ENCODE measurements at regions not wholly inside any gene's neighbourhood (a gene's known extent, or its start where the extent isn't known, plus 50 kb on each side); places are given as distances from the start of the nearest gene placed in this dataset.

DNA sequence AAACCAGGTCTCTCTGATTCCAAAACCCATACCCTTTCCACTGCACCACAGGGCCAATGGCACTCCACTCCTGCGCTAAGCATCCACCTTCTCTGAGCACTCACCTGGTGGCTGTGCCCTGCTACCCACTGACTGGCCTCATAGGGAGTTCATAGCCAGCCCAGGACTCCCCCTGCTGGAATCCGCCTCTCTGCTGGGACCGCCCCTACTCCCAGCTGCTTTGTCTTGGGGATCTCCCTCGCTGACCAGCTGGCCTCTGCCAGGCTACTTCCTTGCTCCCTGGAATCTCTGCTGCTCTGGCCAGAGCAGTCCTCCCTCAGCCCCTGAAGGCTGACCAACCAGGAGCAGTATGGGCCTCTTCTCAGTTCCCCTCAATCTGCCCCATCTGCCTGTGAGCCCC lies 129.7 kb downstream of the FAXC start:
- intact Hi-C loops (cut with micrococcal nuclease): no loop called here

DNA sequence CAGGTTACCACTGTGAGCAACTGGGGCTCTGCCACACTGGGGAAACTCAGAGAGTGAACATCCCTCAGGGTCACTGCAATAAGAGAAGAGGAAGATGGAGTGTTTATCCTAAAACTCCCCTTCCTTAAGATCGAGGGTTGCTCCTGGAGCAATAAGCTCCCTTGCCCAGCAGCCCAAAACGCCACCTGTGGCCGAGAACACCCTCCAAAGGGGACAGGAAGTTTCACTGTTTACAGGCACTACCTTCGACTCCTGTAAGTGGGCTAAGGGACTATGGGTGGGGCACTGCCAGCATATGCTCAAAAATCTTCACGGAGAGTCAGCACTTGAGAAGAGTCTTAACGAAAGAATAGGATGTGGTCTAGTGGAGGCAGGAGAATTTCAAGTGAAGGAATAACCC lies 132.5 kb downstream of the FAXC start:
- intact Hi-C loops (cut with micrococcal nuclease): no loop called here

DNA sequence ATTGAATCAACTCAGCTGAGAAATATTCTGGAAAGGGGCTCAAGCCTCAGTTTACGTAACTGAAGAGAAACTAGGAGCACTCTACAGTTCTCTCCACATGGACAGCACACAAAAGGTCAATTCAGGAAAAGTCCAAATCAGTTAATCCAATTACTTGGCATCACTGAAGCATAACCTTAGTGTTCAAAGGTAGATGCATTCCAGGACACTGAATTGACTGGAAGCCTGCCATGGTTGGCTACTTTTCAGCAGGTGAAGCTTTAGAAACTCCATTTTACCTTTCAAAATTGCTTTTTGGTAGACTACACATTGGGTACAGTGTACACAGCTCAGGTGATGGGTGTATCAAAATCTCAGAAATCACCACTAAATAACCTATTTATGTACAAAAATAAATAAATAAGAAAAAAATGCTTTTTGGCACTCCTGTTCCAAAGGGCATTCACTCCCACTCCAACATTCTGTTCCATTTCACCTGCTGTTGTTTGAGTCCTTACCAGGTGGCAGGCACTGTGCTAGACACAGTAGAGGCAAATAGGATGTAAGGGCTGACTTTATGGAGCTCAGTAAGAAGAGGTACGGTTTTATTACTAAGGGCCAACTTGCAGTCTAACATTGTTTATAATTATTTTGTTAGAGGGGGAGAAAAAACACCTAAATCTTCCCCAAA lies 153.4 kb downstream of the FAXC start:
- intact Hi-C loops (cut with micrococcal nuclease): no loop called here

DNA sequence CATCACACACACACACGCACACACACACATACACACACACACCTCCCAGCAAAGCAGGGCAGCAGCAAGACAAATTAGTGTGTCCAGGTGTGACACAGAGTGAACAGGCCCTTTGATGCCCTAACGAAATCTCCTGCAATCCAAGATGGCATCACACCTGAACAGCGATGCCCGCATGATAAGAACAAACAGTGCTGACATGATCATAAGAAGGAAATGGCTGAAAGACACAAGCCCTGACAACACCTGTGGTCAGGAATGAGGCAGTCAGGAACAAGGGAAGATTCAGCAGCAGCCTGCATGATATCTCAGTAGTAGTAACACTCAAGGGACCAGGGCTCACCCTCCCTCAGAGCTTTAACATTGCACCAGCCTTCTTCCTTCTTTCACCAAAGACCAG lies 156.9 kb downstream of the FAXC start:
- intact Hi-C loops (cut with micrococcal nuclease): no loop called here

DNA sequence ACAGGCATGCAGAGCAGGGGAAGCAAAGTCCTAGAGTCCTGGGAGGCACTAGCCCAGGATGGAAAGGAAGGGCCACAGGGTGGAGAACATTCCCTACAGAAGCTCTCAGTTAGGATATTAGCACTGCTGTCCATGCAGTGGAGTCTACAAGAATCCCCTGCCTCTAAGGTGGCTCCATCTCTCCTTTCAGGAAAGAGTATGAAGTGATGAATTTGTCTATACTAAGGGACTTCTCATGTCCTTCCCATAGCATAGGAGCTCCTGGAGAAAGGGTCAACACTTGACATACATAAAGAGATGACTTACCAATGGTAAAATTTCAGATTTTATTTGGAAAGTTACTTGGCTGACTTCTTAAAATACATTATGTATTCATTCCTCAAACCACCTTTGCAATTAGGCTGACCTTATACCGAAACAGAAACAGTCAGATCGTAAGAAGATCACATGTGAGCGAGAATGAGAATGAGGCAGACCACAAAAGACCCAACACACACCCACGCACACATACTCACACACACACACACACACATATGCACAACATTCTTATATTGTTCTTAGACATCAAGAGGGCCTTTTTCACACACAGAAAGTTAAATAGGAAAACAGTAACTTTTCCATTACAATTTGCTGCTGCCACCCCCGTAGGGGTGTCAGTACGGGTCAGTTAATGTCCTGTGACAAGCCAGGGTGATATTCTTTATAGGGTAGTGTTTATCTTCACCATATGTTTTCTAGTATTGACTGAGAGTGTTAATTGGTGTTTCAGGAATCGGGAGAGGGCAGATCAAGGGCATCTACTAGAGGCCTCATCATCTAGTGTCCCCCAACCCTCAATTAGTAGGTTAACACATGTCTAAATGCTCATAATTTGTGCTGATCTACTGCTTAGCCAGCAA lies 159.4 kb downstream of the FAXC start:
- intact Hi-C loops (cut with micrococcal nuclease): no loop called here

DNA sequence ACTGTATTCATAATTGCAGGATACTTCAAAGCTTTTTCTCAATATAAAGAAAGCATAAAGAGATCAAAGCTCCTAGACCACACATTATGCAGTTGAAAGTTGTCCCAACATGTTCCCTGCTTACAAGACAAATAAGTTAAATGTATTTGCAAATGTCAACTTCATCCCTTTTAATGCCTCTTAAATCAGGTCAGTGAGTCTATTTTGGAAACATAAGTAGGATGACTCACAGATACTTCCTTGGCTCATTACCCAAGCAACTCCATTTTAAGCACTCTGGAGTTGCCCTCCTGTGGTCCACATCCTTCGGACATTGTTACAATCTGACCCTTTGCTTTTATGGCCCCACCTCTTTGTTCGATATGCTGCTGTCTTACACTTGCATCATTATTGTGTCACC lies 162.0 kb downstream of the FAXC start:
- intact Hi-C loops (cut with micrococcal nuclease): no loop called here

DNA sequence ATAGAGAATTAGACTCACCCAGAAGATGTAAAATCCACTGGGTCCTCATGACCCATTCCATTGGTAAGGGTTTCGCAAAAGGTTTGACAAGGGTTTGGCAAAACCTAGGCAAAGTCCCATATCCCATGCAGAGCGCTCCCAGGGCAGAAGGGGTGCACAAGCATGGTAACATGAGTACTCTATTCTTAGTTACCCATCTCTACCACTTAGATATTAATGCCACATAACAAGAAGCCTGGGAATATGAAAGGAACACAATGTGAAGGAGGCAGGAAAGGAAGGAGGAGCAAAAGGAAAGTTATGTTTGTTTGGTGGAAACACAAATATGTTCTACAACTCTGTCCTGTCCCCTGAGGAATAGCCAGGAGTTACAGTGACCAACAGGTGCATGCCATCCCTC lies 163.1 kb downstream of the FAXC start:
- intact Hi-C loops (cut with micrococcal nuclease): no loop called here

DNA sequence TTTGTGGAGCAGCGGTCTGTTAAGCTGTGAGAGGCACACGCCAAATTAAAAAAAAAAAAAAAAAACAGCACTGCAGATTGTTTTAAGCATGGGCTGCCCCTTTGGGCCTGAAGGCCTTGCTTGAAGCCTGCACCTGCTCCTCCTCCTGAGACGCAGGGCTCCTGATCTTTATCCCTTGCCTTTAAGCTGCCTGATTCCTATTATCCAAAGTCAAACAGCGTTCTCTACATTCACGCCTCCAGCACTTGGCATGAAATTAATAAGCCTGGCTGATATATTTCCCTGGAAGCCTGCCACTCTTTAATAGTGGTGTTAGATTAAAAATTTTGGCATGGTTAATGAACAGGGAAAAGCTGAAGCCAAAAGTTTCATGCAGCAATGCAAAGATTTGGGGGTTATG lies 163.9 kb downstream of the FAXC start:
- intact Hi-C loops (cut with micrococcal nuclease): no loop called here

DNA sequence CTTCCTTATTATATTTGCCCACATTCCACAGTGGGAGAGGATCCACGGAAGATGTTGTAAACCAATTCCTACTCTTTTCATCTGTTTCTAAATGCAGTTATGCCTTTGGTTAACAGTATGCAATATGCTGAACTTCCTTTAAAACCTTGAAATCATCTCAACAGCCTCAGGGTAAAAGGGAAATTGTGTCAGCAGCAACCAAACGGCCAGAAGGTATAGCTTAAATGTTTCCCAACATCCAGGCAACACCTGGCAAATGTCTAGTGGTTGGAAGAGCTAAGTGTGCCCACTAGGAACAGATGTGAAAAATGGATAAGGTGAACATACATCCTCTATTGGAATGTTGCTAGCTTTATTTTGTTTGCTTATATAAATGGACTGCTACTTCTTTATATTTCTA lies 164.8 kb downstream of the FAXC start:
- intact Hi-C loops (cut with micrococcal nuclease): no loop called here

DNA sequence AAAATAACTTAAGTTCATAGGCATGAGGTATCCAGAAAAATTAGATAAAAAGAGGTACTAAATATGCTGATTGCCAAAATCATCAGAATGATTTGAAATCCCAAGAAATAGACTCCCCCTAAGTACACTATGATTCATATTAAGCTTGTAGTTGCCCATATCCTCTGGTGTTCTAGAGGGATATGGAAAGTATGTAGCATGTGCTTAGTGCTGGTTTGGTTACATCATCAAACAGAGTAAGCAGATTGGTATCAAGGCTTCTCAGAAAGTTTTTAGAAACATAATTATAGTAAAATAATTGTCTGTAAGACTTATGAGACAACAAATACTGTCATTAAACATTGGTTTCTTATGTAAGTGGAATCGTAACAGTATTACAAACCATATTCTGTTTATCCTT lies 166.4 kb downstream of the FAXC start:
- intact Hi-C loops (cut with micrococcal nuclease): no loop called here

DNA sequence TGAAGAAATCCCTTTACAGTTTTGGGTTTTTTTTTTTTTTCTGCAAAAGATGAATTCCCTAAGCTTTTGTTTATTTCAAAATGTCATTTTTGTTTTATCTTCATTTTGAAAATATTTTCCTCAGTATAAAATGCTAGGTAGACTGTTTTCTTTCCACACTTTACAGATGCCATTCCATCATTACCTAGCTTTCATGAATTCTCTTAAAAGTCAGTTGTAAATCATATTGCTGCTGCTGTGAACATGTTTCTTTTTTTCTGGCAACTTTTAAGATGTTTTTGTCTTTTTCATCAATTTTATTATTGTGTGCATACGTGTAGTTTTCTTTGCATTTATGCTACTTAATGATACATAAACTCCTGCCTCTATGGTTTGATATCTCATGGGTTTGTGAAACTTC lies 168.3 kb downstream of the FAXC start:
- intact Hi-C loops (cut with micrococcal nuclease): no loop called here

DNA sequence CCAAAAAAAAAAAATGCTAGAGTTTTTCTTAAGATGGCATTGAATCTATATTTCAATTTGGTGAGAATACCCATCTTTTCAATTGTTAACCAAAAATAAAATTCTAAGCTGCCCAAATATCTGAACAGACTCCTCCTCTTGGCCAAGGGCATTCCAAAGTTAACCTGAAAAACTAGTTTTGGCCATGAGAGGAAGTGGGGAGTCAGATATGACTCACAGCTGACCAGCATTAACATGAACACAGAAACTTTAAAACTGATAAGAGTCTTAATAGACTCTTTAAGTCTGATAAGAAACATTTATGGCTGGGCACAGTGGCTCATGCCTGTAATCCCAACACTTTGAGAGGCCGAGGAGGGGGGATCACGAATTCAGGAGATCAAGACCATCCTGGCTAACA lies 171.3 kb downstream of the FAXC start:
- intact Hi-C loops (cut with micrococcal nuclease): no loop called here

DNA sequence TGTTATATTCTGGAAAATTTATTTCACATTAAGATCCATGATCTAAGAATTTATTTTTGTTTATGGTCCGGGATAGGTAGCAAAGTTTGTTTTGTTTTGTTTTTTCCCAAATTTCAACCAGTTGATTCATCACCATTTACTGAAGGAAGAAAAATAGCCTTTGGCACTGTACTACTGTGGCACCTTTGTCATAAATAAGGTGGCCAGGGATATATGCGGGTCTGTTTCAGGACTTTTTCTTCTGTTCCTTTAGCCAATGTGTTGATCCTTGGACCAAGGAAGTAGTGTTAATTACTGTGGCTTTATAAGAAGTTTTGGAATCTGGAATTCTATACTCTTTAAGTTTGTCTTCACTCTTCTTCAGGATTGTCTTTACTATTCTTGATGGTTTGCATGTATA lies 171.7 kb downstream of the FAXC start:
- intact Hi-C loops (cut with micrococcal nuclease): no loop called here

DNA sequence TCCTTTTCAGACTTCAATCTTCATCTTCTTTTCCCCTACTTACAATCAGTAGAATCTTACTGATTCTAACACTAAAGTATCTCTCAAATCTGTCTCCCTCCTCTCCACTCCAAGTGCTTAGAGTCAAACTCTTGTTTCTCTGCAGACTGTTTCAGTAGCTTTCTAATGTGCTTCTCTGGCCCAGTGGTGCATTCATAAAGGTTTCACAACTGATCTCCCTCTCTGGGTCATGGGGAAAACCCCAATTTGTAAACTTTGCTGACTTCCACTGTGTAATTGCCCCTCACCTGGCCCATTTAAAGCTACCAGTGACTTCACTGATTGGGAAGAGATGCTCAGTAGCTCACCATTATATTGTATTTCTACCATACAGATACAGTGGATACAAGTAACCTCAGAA lies 183.6 kb downstream of the FAXC start:
- intact Hi-C loops (cut with micrococcal nuclease): no loop called here

DNA sequence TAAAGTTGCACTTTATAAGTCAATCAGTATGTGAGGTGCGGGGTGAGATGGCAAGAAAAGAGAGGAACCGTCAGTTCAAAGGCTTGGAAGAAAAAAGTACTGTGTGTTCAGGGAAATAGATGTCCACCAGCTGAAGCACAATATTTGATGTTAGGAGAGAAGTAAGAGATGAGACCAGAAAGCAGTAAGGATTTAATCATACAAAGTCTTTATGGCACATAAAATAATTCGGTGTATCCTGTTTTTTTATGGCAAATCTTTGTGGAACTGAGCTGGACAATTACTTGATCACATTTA lies 197.2 kb downstream of the FAXC start:
- intact Hi-C loops (cut with micrococcal nuclease): no loop called here

DNA sequence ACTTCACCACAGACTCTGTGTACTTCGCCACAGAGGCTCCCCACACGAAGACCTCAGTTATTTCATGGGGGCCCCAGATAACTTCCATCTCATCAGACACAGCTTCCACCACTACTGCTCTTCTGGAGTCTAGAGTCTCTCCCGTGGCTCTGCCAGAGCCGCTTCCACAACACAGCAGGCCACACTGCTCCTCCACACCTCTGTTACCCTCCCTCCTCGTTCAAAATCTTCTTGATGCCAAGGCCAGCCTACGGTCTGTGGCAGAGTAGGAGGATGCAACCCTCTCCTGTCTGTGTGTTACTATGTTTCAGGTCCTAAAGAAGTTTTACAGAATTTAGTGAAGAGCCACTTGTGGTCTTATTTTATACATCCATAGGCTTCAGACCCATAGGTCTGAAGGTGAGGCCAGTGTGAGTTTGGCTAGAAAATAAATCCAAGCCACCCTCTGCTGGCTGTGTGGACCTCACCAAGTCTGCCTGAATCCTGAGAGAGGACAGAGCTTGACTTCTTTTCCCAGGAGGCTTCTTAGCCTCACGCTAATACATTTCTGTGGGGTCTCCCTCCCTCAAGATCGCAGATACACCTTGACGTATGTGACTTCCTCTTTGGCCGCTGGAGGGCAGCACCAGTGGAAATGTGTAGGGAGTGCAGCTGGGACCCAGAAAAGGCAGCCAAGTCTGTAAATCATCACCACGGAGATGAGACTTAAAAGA lies 197.7 kb downstream of the FAXC start:
- intact Hi-C loops (cut with micrococcal nuclease): no loop called here

DNA sequence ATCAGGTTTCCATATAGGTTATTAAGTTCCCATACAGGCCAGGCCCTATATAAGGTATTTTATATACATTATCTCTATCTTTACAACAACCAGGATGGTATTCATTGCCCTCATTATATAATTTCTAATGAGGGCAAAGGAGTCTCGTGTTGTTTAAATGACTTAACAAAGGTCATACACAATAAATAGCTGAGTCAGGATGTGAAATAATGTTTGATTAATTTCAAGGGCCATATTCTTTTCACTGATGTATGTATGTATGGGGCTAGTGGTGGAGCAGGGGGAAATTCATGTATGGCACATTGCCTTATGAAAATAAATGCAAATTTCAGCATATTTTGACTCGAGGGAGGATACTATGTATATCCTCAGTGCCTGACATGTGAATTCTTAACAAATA lies 200.7 kb downstream of the FAXC start:
- intact Hi-C loops (cut with micrococcal nuclease): no loop called here

DNA sequence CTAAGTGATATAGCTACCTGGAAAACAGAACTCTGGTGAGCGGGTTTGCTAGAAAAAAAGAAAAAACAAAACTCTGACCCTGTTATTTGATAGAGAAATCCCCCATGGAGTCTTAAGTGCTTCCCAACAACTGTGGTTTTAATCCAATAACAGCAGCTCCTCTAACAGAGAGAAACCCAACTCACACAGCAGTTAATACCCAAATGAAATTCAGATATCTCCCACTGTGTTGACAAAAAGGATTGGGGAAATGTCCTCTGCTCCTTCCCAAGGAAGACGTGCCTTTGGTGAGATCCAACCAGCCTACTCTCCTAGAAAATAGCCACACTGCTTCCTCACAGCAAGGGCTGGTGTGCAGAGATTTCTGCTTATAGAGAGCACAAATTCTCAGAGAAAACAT lies 200.4 kb upstream of the FBXL4 start:
- intact Hi-C loops (cut with micrococcal nuclease): no loop called here

DNA sequence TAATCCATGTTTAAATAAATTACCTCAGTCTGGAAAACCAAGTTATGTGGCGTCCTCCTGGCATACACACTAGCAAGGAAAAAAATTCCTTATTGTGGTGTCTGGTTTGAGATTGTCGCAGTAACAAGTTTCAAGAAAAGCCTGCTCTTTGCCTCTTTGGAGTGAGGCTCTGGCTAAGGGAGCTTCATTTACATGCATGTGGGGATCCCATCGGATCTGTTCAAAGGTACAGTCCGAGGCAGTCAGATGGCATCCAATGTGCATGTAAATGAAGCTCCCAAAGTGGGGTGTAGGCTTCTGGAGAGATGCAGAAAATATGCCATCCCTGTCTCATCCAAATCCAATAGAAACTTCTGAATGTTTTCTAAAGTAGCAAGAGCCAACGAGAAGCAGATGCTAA lies 199.5 kb upstream of the FBXL4 start:
- intact Hi-C loops (cut with micrococcal nuclease): no loop called here

DNA sequence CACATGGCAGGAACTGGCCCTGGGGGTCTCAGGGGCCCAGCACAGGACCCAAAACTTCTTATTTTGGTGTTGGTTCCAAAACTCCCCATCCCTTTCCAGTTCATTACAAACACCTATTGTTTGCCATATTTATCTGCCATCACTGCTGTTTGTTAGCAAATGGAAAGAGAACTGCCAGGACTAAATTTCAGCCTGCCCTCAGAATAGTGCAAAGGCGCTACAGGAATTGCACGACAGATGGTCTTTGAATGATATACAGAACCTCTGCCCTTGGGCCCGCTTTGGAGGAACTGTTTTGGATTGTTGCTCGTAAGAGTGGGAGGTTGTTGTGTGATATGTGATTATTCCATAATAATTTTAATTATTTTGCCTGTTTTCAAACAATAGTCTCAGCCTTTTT lies 199.0 kb upstream of the FBXL4 start:
- intact Hi-C loops (cut with micrococcal nuclease): no loop called here

DNA sequence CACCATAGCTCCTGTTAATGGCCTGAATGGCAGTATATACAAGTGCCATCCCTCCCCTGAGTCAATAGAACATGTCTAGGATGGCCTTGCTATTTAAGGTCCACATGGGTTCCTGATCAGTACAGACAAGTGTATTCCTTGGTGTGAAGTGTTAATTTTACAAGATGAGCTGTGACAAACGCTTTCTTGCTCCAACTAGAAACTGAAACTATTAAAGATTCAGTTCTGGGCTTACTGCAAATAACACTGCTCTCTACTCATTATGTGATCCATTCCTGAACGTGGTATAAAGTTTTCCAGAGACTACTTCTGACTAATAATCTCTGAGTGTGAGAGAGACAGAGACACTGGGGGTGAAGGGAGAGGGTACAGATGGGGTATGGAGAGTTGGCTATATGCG lies 198.0 kb upstream of the FBXL4 start:
- intact Hi-C loops (cut with micrococcal nuclease): no loop called here

DNA sequence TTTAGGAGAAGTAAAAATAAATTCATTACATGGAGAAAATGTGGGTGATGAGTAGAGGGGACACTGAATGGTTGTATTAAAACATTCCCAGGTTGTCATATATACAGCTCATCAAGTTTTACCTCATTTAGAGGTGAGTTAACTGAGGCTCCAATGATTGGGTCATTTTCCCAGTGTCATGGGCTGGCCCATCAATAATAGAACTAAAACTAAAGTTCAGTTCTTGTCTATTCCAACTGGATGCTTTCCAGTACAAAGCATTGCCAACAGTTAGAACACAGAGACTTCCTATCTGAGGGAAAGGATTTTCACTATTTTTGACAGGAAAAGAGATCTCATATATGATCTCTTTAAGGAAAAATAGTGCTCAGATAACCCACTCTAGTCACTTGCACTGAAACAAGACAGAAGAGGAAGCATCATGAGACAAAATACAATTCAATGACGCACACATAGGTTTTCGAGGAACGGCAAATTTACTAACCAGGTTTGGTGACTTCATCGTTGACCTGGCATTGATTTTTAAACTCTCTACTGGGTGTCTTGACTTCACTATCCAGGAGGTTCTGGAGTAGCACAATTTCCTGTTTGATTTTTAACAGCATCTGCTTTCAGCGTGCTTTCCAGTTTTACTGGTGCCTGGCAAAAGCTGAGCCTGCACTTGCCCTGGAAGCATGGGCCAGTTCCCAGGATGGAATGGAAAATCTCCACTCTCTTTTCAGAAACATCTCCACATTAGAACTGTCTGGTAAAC lies 195.5 kb upstream of the FBXL4 start:
- intact Hi-C loops (cut with micrococcal nuclease): no loop called here
